Esophagus muscularis mucosa (tissue), 4 donors: ENCODE measurements at regions not wholly inside any gene's neighbourhood (a gene's known extent, or its start where the extent isn't known, plus 50 kb on each side); places are given as distances from the start of the nearest gene placed in this dataset.

ENCODE experiments used
- DNase-seq: peaks from one replicate; pipeline ENCODE4 v3.0.0-alpha.2; 2017; ENCODE audit errors: extremely low spot score
- H3K27ac ChIP-seq, 4 donors: fragments of 200-600 bp; sonication (generic); replicated peaks in 1 of 4; 1 replicate in 3 of 4; 2 replicates in 1 of 4; pipeline ENCODE4 v1.5.1; 2016 to 2019; ENCODE audit warnings: mild to moderate bottlenecking in 1 of 4
- H3K27me3 ChIP-seq, 4 donors: fragments of 200-600 bp; sonication (generic); one replicate each; pipeline versions ENCODE4 v1.5.1 to v1.6.0; 2016 to 2019
- H3K36me3 ChIP-seq, 4 donors: fragments of 200-600 bp; sonication (generic); one replicate each; pipeline ENCODE4 v1.5.1; 2016 to 2019
- H3K4me1 ChIP-seq, 4 donors: fragments of 200-600 bp; sonication (generic); one replicate each; pipeline ENCODE4 v1.5.1; 2016 to 2019
- H3K4me3 ChIP-seq, 4 donors: fragments of 200-600 bp; sonication (generic); 1 replicate in 2 of 4; 2 replicates in 2 of 4; pipeline ENCODE4 v1.5.1; 2016 to 2019; ENCODE audit warnings: mild to moderate bottlenecking in 4 of 4, moderate library complexity in 1 of 4
- H3K9me3 ChIP-seq, 4 donors: fragments of 200-600 bp; sonication (generic); 1 replicate in 3 of 4; 2 replicates in 1 of 4; pipeline ENCODE4 v1.5.1; 2016 to 2019
- CTCF ChIP-seq, 3 experiments: fragments of 200-600 bp in 2 of 3; fragments of 450-650 bp in 1 of 3; sonication (generic) in 2 of 3; IDR thresholded peaks; one replicate each; pipeline ENCODE4 v1.5.1; 2017 to 2019; ENCODE audit warnings: antibody characterized with exemption in 3 of 3, mild to moderate bottlenecking in 2 of 3, moderate library complexity in 1 of 3
- EP300 ChIP-seq: sonication (generic); formaldehyde crosslinking; IDR thresholded peaks from one replicate; pipeline ENCODE4 v1.6.1; 2017; ENCODE audit warnings: antibody characterized with exemption
- POLR2A ChIP-seq: fragments of 450-650 bp; IDR thresholded peaks from one replicate; pipeline ENCODE4 v1.6.1; 2017; ENCODE audit warnings: antibody characterized with exemption, moderate library complexity, mild to moderate bottlenecking, low read depth
- POLR2AphosphoS5 ChIP-seq, 2 donors: sonication (generic); formaldehyde crosslinking; IDR thresholded peaks; one replicate each; pipeline ENCODE4 v1.6.1; 2017; ENCODE audit warnings: antibody characterized with exemption in 2 of 2
- WGBS: methylation state at CpG from one replicate; pipeline ENCODE4 v1.1.5; 2018; 5-methylcytosine and 5-hydroxymethylcytosine counted together
- intact Hi-C: fragments of 100-400 bp; cut with DNase I; formaldehyde crosslinking; loops from one replicate; pipeline ENCODE4 v1.15.1; 2023

GRCh38 chr5:87551911-87552310 is 139.2 kb upstream of the CCNH start:
- DNase-seq: no peak
- no peaks in the 10 kb centered on the region for H3K27me3 ChIP-seq
- 28% methylated on average over 1 of the region's 1 CpG for WGBS
- no peak overlapping the region for H3K27ac ChIP-seq
- no peak overlapping the region for H3K4me3 ChIP-seq
- TF ChIP-seq EP300 (no peak), POLR2AphosphoS5 (IDR thresholded peaks at IDR 0.05) (no peak), CTCF (IDR thresholded peaks at IDR 0.05) (no peak)
- no peaks in the 10 kb centered on the region for H3K9me3 ChIP-seq
- H3K4me1 ChIP-seq: peaks cover 0 to 7% (median 3%) of the 10 kb centered on the region in 4 donors
- intact Hi-C loops: no loop called here
- H3K36me3 ChIP-seq: no peaks in the 10 kb centered on the region

- peaks cover 0 to 8% (median 4%) of the 10 kb centered on the region in 4 donors for H3K4me1 ChIP-seq
Measured at GRCh38 chr5:87541676-87542075, 128.9 kb upstream of the CCNH start.

GRCh38 chr5:87541033-87541432 is 128.3 kb upstream of the CCNH start:
- TF ChIP-seq EP300 (no peak), CTCF (IDR thresholded peaks at IDR 0.05) (no peak), POLR2A (no peak), POLR2AphosphoS5 (IDR thresholded peaks at IDR 0.05) (no peak)
- peaks cover 0 to 8% (median 4%) of the 10 kb centered on the region in 4 donors for H3K4me1 ChIP-seq
- H3K27me3 ChIP-seq: no peaks in the 10 kb centered on the region
- intact Hi-C loops: no loop called here
- no peaks in the 10 kb centered on the region for H3K9me3 ChIP-seq
- H3K4me3 ChIP-seq: no peak overlapping the region
- DNase-seq: no peak
- WGBS: 38% methylated on average over 1 of the region's 1 CpG
- H3K36me3 ChIP-seq: no peaks in the 10 kb centered on the region
- H3K27ac ChIP-seq: no peak overlapping the region

More at GRCh38 chr5:87541676-87542075, 128.9 kb upstream of the CCNH start:
- no peaks in the 10 kb centered on the region for H3K27me3 ChIP-seq
- no peak for DNase-seq
- no peak overlapping the region for H3K27ac ChIP-seq
- 69% methylated on average over 5 of the region's 5 CpGs for WGBS
- H3K36me3 ChIP-seq: no peaks in the 10 kb centered on the region
- TF ChIP-seq POLR2AphosphoS5 (IDR thresholded peaks at IDR 0.05): no peak
- no peak overlapping the region for H3K4me3 ChIP-seq
- intact Hi-C loops: no loop called here
- no peaks in the 10 kb centered on the region for H3K9me3 ChIP-seq

- WGBS: 78% methylated on average over 1 of the region's 1 CpG
- Histone ChIP-seq H3K4me1 (peaks cover 0 to 8% (median 4%) of the 10 kb centered on the region in 4 donors), H3K9me3 (no peaks in the 10 kb centered on the region), H3K27me3 (no peaks in the 10 kb centered on the region), H3K36me3 (no peaks in the 10 kb centered on the region), H3K4me3 (no peak overlapping the region), H3K27ac (no peak overlapping the region)
- intact Hi-C loops: no loop called here
- TF ChIP-seq CTCF (IDR thresholded peaks at IDR 0.05) (no peak), POLR2A (no peak), POLR2AphosphoS5 (IDR thresholded peaks at IDR 0.05) (no peak), EP300 (no peak)
- DNase-seq: no peak
Measured at GRCh38 chr5:87539839-87540238, 127.1 kb upstream of the CCNH start.

- TF ChIP-seq POLR2A (no peak), EP300 (no peak), POLR2AphosphoS5 (IDR thresholded peaks at IDR 0.05) (no peak), CTCF (IDR thresholded peaks at IDR 0.05) (no peak)
- H3K4me3 ChIP-seq: no peak overlapping the region
- intact Hi-C loops: no loop called here
- H3K27ac ChIP-seq: no peak overlapping the region
- no peaks in the 10 kb centered on the region for H3K27me3 ChIP-seq
- no peaks in the 10 kb centered on the region for H3K36me3 ChIP-seq
- DNase-seq: no peak
- H3K9me3 ChIP-seq: no peaks in the 10 kb centered on the region
- H3K4me1 ChIP-seq: peaks cover 0 to 7% (median 3%) of the 10 kb centered on the region in 4 donors
Measured at GRCh38 chr5:87536365-87536764, 123.6 kb upstream of the CCNH start.
